GM23338 (cell line): ENCODE measurements at regions not wholly inside any gene's neighbourhood (a gene's known extent, or its start where the extent isn't known, plus 50 kb on each side); places are given as distances from the start of the nearest gene placed in this dataset.

Experiments used
- ATAC-seq: fragments of 200-7000 bp; cut with Tn5 transposase; 3 replicates; pipeline ENCODE4 v1.9.1; 2020
- DNase-seq: peaks from one replicate; pipeline ENCODE4 v3.0.0-alpha.2; 2015; ENCODE audit warnings: low spot score
- H2AFZ ChIP-seq: fragments of 200-600 bp; sonication (generic); 2 replicates; pipeline ENCODE4 v1.8.0; 2016; ENCODE audit warnings: antibody characterized with exemption, mild to moderate bottlenecking, moderate library complexity
- H3F3A ChIP-seq: fragments of 200-600 bp; sonication (generic); replicated peaks from 2 replicates; pipeline ENCODE4 v1.8.0; 2017; ENCODE audit warnings: antibody characterized with exemption, mixed run types, low read depth
- H3K27ac ChIP-seq: fragments of 200-600 bp; sonication (generic); 2 replicates; pipeline ENCODE4 v1.6.1; 2016; ENCODE audit warnings: low read depth
- H3K27me3 ChIP-seq: fragments of 200-600 bp; sonication (generic); 2 replicates; pipeline ENCODE4 v1.8.0; 2016; ENCODE audit warnings: mild to moderate bottlenecking, mixed run types, moderate library complexity; ENCODE audit not compliant: insufficient read depth
- H3K36me3 ChIP-seq: fragments of 200-600 bp; sonication (generic); 2 replicates; pipeline ENCODE4 v1.8.0; 2016; ENCODE audit warnings: mild to moderate bottlenecking; ENCODE audit not compliant: insufficient read depth
- H3K4me1 ChIP-seq: fragments of 200-600 bp; sonication (generic); 2 replicates; pipeline ENCODE4 v1.8.0; 2016; ENCODE audit warnings: mild to moderate bottlenecking, moderate library complexity; ENCODE audit not compliant: insufficient read depth
- H3K4me2 ChIP-seq: fragments of 200-600 bp; sonication (generic); 2 replicates; pipeline ENCODE4 v1.7.1; 2017; ENCODE audit warnings: mixed run types
- H3K4me3 ChIP-seq: fragments of 200-600 bp; sonication (generic); 2 replicates; pipeline ENCODE4 v1.6.1; 2016; ENCODE audit warnings: mixed run types
- H3K79me2 ChIP-seq: fragments of 200-600 bp; sonication (generic); replicated peaks from 2 replicates; pipeline ENCODE4 v1.8.0; 2017; ENCODE audit warnings: mild to moderate bottlenecking; ENCODE audit not compliant: insufficient read depth
- H3K9me2 ChIP-seq: fragments of 200-600 bp; sonication (generic); 2 replicates; pipeline ENCODE4 v1.8.0; 2017; ENCODE audit not compliant: insufficient read depth
- H4K20me1 ChIP-seq: fragments of 200-600 bp; sonication (generic); replicated peaks from 2 replicates; pipeline ENCODE4 v1.8.0; 2017; ENCODE audit warnings: mild to moderate bottlenecking; ENCODE audit not compliant: insufficient read depth
- H3K27ac Mint-ChIP-seq: 2 replicates; pipeline ENCODE4 v1.8.0; 2020; ENCODE audit warnings: inconsistent platforms, mild to moderate bottlenecking, moderate library complexity, mixed read lengths
- H3K27me3 Mint-ChIP-seq: 3 replicates; pipeline ENCODE4 v1.8.0; 2022; ENCODE audit warnings: low read depth, mild to moderate bottlenecking, moderate library complexity, mixed read lengths, inconsistent platforms; ENCODE audit not compliant: insufficient read depth, poor library complexity
- H3K36me3 Mint-ChIP-seq: 3 replicates; pipeline ENCODE4 v1.8.0; 2021; ENCODE audit warnings: low read depth, mild to moderate bottlenecking, inconsistent platforms, moderate library complexity, mixed read lengths
- H3K4me1 Mint-ChIP-seq: 3 replicates; pipeline ENCODE4 v1.8.0; 2020; ENCODE audit warnings: mild to moderate bottlenecking, inconsistent platforms, mixed read lengths
- H3K4me3 Mint-ChIP-seq: 3 replicates; pipeline ENCODE4 v1.8.0; 2021; ENCODE audit warnings: moderate library complexity, mild to moderate bottlenecking, inconsistent platforms, mixed read lengths
- H3K9me3 Mint-ChIP-seq: 3 replicates; pipeline ENCODE4 v1.8.0; 2020; ENCODE audit warnings: moderate library complexity, mild to moderate bottlenecking, inconsistent platforms, mixed read lengths
- CREB1 ChIP-seq: fragments of 250-450 bp; sonication (Bioruptor Pico); IDR thresholded peaks from 2 replicates; pipeline ENCODE4 v1.5.0; 2020; ENCODE audit warnings: low read depth, mild to moderate bottlenecking, moderate library complexity
- CTCF ChIP-seq, 2 experiments: fragments of 200-600 bp in 1 of 2; sonication (generic) in 1 of 2; conservative IDR thresholded peaks; 2 replicates each; pipeline versions ENCODE4 v1.5.1 to v1.6.1; 2016 to 2017; ENCODE audit warnings: antibody characterized with exemption in 2 of 2, low read depth in 2 of 2, mild to moderate bottlenecking in 2 of 2, moderate library complexity in 1 of 2
- ETS1 ChIP-seq: IDR thresholded peaks from 2 replicates; pipeline ENCODE4 v1.6.1; 2016; ENCODE audit warnings: antibody characterized with exemption
- EZH2 ChIP-seq: fragments of 200-600 bp; sonication (generic); IDR thresholded peaks from one replicate; pipeline ENCODE4 v1.8.0; 2017; ENCODE audit warnings: antibody characterized with exemption, mild to moderate bottlenecking, low read depth; ENCODE audit not compliant: unreplicated experiment
- NANOG ChIP-seq: IDR thresholded peaks from 2 replicates; pipeline ENCODE4 v1.6.1; 2016; ENCODE audit warnings: antibody characterized with exemption, borderline replicate concordance
- POLR2AphosphoS5 ChIP-seq: IDR thresholded peaks from 2 replicates; pipeline ENCODE4 v1.6.1; 2016; ENCODE audit warnings: antibody characterized with exemption, low read depth
- REST ChIP-seq: IDR thresholded peaks from one replicate; pipeline ENCODE4 v1.6.1; 2018; ENCODE audit warnings: antibody characterized with exemption; ENCODE audit not compliant: unreplicated experiment
- STAT1 ChIP-seq: IDR thresholded peaks from one replicate; pipeline ENCODE4 v1.6.1; 2016; ENCODE audit warnings: antibody characterized with exemption; ENCODE audit not compliant: unreplicated experiment
- ZNF114 ChIP-seq: fragments of 250-450 bp; sonication (Bioruptor Pico); IDR thresholded peaks from 2 replicates; pipeline ENCODE4 v1.5.0; 2020; ENCODE audit warnings: mild to moderate bottlenecking, moderate library complexity
- ZNF331 ChIP-seq: fragments of 250-450 bp; sonication (Bioruptor Pico); IDR thresholded peaks from 2 replicates; pipeline ENCODE4 v1.5.0; 2020; ENCODE audit warnings: low read depth, mild to moderate bottlenecking, moderate library complexity
- ZNF462 ChIP-seq: fragments of 250-450 bp; sonication (Bioruptor Pico); IDR thresholded peaks from 2 replicates; pipeline ENCODE4 v1.5.0; 2020; ENCODE audit warnings: mild to moderate bottlenecking, moderate library complexity

- no peak for TF ChIP-seq ZNF462 (CRISPR knock-in tag)
- TF ChIP-seq ETS1, result no peak
- TF ChIP-seq CREB1 (CRISPR knock-in tag), result no peak
- no peak for TF ChIP-seq EZH2
- no peak for TF ChIP-seq ZNF114 (CRISPR knock-in tag)
Measured at GRCh38 chrX:87064502-87064901, 453.1 kb upstream of the KLHL4 start (continued).

GRCh38 chrX:87067795-87068369 lies 449.7 kb upstream of the KLHL4 start:
- DNase-seq (no peak), ATAC-seq (no peak)
- Histone ChIP-seq H3K4me1 (no peaks in the 10 kb centered on the region), H3K36me3 (no peaks in the 10 kb centered on the region), H3K27me3 (no peaks in the 10 kb centered on the region), H3K4me2 (no peak overlapping the region), H3F3A (no peaks in the 10 kb centered on the region), H4K20me1 (no peaks in the 10 kb centered on the region), H3K27ac (no peak overlapping the region), H2AFZ (no peak overlapping the region), H3K9me2 (no peaks in the 10 kb centered on the region), H3K4me3 (no peak overlapping the region), H3K79me2 (no peaks in the 10 kb centered on the region)
- Mint-ChIP-seq H3K27ac (no peak overlapping the region), H3K27me3 (peaks cover 1% of the 10 kb centered on the region), H3K36me3 (no peaks in the 10 kb centered on the region), H3K4me3 (no peak overlapping the region), H3K4me1 (no peaks in the 10 kb centered on the region), H3K9me3 (no peaks in the 10 kb centered on the region)
- TF ChIP-seq CTCF (conservative IDR thresholded peaks at IDR 0.05; ENCODE audit: low read depth in 2 of 2), result no peak
- no peak for TF ChIP-seq NANOG
- no peak for TF ChIP-seq ETS1
- TF ChIP-seq POLR2AphosphoS5, result no peak
- TF ChIP-seq STAT1, result no peak
- no peak for TF ChIP-seq CREB1 (CRISPR knock-in tag)
- TF ChIP-seq REST, result no peak
- no peak for TF ChIP-seq ZNF331 (CRISPR knock-in tag)
